GM10248 (cell line): ENCODE measurements at regions not wholly inside any gene's neighbourhood (a gene's known extent, or its start where the extent isn't known, plus 50 kb on each side); places are given as distances from the start of the nearest gene placed in this dataset.

ENCODE experiments used
- CTCF ChIA-PET: fragments of 300-600 bp; sonication (Branson Sonifier 250); formaldehyde crosslinking; extraction: SDS; loops from one replicate; lab custom pipeline; 2021; ENCODE audit warnings: antibody characterized with exemption; lab: Yijun Ruan, JAX
- POLR2A ChIA-PET: fragments of 350-650 bp; sonication (Branson Sonifier 250); formaldehyde crosslinking; extraction: SDS; loops from one replicate; lab custom pipeline; 2020; ENCODE audit warnings: antibody characterized with exemption; lab: Yijun Ruan, JAX
- DNase-seq: peaks from one replicate; pipeline ENCODE4 v3.0.0; 2012; ENCODE audit errors: extremely low spot score
- TF ChIP-seq, protein P1 (sequence below): IDR thresholded peaks from 2 replicates; pipeline ENCODE4 v1.5.1; 2012; ENCODE audit warnings: mild to moderate bottlenecking, low read depth; ENCODE audit errors: extremely low read depth, missing control alignments, control extremely low read depth

DNA sequence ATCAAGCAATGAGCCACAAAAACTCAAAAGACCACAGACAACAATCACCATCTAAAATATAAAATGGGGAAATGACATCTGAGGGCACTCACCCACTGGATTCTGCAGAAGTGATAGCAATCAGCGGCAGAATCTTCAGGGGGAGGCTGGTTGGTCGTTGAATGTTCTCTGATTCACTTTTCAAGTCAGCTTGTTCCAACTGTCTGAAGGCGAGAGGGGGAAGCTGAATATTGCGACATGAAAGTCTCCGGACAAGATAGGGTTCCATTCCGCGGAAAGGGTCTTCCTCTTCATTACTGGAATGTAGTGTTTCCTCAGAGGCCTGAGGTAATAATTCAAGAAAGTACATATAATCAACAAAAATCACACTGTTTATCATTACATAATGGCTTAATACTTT is 94.9 kb upstream of the PDE4D start:
- POLR2A ChIA-PET: no interaction called here
- CTCF ChIA-PET: interaction anchor here (1.4 to 1.7 kb wide), 2 partner anchors 11 to 21 kb away, joined by 3 to 4 read pairs; no protein-coding TSS in a partner anchor
- TF ChIP-seq, protein P1, sequence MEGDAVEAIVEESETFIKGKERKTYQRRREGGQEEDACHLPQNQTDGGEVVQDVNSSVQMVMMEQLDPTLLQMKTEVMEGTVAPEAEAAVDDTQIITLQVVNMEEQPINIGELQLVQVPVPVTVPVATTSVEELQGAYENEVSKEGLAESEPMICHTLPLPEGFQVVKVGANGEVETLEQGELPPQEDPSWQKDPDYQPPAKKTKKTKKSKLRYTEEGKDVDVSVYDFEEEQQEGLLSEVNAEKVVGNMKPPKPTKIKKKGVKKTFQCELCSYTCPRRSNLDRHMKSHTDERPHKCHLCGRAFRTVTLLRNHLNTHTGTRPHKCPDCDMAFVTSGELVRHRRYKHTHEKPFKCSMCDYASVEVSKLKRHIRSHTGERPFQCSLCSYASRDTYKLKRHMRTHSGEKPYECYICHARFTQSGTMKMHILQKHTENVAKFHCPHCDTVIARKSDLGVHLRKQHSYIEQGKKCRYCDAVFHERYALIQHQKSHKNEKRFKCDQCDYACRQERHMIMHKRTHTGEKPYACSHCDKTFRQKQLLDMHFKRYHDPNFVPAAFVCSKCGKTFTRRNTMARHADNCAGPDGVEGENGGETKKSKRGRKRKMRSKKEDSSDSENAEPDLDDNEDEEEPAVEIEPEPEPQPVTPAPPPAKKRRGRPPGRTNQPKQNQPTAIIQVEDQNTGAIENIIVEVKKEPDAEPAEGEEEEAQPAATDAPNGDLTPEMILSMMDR: no peak
- DNase-seq: no peak

DNA sequence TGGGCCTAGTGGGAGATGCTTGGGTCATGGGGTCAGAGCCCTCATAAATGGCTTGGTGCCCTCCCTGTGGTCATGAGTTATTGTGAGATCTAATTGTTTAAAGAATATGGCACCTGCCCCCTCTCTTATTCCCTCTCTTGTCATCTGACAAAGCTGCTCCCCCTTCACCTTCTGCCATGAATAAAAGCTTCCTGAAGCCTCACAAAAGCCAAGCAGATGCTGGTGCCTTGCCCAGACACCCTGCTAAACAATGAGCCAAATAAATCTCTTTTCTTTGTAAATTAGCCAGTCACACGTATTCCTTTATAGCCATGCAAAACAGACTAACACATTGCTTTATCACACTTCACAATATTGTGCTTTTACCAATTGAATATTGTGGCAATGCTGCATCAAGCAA is 82.8 kb upstream of the PDE4D start:
- ChIA-PET CTCF (no interaction called here), POLR2A (no interaction called here)
- TF ChIP-seq, protein P1: no peak
- no peak for DNase-seq

DNA sequence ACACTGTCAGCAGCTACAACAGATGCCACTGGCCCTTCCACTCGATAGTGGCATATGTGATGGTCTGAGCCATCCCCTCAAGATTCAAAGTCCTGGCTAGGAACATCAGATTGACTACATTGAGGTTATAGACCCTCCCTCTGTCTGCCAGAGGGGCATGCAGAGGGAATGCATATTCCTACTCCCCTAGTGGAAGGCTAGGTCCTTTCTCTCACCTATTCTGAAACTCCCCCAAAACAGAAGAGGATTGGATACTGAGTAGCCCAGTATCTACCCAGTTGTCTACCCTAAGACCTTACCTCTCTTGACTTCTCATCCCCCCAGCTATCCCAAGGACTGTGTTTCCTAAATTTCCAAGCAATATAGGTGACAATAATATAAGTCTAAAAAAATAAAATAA is 78.5 kb upstream of the PDE4D start:
- ChIA-PET POLR2A (no interaction called here), CTCF (no interaction called here)
- DNase-seq: no peak
- TF ChIP-seq, protein P1: no peak

DNA sequence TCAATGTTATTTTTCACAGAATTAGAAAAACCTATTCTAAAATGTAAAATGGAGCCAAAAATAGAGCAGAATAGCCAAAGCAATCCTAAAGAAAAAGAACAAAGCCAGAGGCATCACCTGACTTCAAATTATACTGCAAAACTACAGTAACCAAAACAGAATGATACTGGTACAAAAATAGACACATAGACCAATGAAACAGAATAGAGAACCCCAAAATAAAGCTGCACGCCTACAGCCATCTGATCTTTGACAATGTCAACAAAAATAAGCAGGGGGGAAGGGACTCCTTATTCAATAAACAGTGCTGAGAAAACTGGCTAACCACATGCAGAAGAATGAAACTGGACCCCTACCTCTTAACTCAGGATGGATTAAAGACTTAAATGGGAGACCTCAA is 65.8 kb upstream of the PDE4D start:
- ChIA-PET CTCF (interaction anchor here (1.0 kb wide), 1 partner anchor 12 kb away, joined by 3 read pairs; no protein-coding TSS in a partner anchor), POLR2A (no interaction called here)
- DNase-seq: no peak

DNA sequence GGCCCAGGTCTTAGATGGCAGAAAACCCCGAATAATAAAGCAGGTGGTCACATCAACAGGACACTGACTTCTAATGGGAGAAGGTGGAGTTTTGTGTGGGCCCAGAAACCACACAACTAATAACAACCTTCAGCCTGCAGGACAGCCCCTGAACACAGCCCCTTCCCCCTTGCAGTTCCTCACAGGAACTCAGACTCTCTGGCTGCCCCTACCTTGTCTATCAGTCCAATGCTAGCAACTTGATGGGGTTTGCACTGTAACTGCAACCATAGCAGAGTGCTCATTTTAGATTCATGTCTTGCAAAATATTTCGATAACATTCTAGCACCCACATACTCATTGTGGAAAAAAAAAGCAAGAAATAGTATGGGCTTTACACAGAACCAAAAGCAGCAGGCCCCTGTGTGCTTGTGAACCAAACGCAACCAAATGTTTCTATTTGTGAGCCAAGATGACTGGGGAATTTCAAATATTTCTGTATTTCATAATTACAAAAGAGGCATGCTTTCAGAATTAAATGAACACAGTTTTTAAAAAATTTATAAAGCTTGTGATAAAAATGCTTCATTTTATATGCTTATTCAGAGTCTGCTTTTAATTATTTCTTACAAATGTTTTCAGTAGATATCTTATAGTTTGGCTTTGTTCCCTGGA is 62.7 kb upstream of the PDE4D start:
- ChIA-PET CTCF (no interaction called here), POLR2A (no interaction called here)
- no peak for DNase-seq
- TF ChIP-seq, protein P1: no peak

More for the DNA sequence above, 65.8 kb upstream of the PDE4D start:
- TF ChIP-seq, protein P1: no peak

DNA sequence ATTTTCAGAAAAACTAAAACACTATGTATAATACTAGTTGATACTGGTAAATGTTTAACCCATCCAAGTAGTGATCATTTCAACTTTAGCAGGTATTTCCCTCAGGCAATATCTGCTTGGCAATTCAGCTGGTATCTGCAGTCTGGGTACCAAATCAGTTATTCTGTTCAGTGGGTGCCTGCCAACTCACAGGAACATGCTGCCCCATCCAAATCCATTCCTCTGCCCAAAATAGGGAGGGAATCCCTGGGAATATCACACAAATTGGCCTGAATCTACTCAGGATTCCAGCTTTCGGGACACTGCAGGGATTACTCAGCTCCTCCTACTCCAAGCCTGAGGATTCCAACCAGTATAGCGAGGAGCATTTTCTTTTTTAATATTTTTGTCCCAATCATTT is 61.7 kb upstream of the PDE4D start:
- ChIA-PET CTCF (no interaction called here), POLR2A (no interaction called here)
- TF ChIP-seq, protein P1: no peak
- DNase-seq: no peak
